CD1c-positive myeloid dendritic cell (primary cell): ENCODE measurements at regions not wholly inside any gene's neighbourhood (a gene's known extent, or its start where the extent isn't known, plus 50 kb on each side); places are given as distances from the start of the nearest gene placed in this dataset.
"Not testable (repeated sequence)": the region's sequence is repeated elsewhere in the genome, so short reads cannot be mapped to it uniquely, and the experiment has no call there.

Experiments used
- DNase-seq: peaks from one replicate; pipeline ENCODE4 v3.0.0-alpha.2; 2016; ENCODE audit errors: extremely low spot score

DNA sequence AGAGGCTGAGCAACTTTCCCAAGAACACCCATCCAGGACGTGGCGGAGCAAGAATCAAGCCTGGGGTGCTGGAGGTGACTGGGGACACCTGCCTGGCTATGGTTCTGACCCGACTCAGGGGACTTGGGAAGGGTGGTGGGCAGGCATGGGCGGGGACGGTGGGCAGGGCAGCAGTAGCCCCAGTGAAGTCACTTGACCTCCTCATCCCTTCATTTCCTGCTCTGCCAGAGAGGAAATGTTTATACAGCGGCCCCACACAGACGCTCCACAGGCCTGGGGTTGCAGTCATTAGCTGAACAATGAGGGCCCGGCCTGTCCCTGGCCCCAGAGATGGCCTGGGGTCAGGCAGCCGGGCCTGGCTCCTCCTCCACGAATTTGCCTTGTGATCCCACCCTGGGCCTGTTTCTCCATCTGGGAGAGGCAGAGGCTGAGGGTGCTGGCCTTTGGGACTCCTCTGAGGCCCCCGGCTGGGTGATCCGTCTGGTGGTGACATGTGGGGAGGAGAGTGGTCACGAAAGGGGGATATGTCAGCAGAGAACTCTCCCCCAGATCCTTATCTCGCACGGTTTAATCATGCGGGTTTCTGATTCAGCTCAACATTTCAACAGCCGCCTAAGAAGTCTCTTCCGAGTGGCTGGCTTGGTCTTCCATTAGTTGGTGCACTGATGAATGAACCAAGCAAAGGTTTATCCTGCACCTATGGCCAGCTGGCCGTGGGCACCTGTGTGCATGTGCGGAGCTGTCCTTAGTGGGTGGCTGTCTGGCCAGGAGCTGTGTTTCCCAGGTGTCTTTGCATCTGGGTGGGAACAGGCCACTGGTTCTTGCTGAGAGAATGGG is 175.9 kb downstream of the IRF8 start:
- no peak for DNase-seq

DNA sequence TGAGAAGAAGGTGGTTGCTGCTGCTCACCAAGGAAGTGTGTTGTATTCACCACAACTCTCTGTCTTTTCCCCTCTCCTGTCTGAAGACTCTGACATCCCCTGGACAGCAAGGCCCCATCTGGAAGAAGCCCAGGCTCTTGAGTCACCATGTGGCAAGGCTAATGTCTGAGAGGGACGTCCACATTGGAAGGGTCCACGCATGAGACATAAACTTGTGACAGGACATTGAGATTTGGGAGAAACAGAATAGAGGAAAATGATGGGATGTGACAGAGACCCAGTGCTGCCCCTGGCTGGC is 176.5 kb downstream of the IRF8 start:
- DNase-seq = no peak

DNA sequence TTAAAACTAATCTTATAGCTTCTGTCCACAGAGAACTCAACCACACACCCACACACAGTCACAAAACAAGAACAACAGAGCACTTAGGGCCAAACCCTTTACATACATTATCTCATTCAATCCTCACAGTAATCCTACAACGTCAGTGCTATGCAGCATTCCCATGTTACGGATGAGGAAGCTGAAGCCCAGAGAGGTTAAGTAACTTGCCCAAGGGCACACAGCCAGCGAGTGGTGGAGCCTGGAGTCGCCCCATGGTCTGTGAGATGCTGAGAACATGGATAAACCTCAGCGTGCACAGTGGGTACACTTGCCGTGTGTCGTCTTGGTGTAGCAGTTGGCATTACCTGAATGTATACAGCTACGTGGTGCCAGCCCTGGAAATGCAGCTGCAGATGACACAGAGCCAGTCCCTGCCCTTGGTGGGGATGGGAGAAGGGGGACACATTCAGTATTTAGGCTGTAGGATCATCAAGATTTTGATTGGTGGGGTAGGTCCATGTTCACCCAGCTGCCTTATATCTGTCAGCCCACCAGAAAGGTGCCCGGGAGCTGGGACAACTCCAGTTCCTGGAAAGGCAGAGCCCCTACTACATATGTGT is 177.0 kb downstream of the IRF8 start:
- DNase-seq = no peak

DNA sequence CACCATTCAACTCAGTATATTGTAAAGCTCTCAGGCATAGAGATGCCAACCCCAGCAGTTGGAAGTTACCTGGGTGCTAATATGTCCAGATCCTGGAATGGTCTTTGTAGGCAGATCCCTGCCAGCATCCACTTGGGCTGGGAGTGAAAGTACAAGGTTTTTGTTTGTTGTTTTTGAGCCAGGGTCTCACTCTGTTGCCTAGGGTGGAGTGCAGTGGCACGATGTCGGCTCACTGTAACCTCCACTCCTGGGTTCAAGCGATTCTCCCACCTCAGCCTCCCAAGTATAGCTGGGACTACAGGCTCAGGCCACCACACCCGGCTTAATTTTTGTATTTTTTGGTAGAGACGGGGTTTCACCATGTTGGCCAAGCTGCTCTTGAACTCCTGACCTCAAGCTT is 177.6 kb downstream of the IRF8 start:
- no peak for DNase-seq

DNA sequence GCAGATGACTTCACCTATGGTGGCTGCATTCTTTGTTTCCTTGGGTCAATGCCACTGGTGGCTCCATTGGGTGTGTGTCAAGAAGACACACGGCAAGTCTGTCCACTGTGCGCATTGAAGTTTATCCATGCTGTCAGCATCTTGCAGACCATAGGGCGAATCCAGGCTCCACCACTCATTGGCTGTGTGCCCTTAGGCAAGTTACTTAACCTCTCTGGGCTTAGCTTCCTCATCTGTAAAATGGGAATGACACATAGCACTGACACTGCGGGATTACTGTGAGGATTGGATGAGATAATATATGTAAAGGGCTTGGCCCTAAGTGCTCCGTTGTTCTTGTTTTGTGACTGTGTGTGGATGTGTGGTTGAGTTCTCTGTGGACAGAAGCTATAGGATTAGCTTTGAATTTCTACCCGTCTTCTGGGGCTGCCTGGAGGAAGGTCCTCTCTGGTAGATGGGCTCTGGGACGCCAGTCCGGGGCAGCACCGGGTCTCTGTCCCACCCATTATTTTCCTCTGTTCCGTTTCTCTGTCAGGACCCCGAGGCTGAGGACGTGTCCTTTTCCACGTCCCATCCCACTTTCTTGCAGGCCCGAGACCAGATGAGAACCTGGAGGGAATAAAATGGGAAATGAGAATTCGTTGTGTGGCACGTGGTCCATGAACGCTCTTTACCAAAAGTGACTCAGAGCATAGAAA is 178.4 kb downstream of the IRF8 start:
- no peak for DNase-seq

DNA sequence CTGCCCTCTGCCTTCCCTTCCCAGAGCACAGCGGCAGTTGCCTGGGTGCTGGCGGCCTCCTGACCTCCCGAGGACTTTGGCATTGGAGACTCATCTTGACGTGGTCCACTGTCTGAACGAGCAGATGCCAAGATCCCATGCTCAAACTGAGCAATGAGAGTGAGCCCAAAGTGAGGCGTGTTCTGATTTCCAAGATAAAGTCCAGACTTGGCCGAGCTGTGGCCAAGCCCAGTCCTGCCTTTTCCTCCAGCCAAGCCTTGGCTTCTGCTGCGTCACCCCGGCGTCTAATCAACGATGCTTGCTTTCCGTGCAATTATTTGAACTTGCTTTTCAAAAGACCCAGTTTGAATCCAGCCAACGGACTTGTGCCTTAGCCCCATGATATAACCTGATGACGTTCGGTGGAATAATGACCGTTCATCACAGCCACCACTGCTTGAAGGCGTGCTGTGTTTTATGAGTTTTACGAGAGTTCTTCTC is 179.2 kb downstream of the IRF8 start:
- DNase-seq = no peak

DNA sequence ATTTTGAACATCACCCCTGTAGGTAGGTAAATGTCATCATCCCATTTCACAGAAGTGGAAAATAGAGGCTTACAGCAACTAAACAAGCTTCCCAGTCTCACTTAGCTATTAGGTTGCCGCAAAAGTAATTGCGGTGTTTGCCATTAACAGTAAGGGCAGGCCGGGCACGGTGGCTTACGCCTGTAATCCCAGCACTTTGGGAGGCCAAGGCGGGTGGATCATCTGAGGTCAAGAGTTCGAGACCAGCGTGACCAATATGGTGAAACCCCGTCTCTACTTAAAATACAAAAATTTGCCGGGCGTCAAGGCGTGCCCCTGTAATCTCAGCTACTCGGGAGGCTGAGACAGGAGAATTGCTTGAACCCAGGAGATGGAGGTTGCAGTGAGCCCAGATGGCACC is 179.7 kb downstream of the IRF8 start:
- not testable (repeated sequence) for DNase-seq

DNA sequence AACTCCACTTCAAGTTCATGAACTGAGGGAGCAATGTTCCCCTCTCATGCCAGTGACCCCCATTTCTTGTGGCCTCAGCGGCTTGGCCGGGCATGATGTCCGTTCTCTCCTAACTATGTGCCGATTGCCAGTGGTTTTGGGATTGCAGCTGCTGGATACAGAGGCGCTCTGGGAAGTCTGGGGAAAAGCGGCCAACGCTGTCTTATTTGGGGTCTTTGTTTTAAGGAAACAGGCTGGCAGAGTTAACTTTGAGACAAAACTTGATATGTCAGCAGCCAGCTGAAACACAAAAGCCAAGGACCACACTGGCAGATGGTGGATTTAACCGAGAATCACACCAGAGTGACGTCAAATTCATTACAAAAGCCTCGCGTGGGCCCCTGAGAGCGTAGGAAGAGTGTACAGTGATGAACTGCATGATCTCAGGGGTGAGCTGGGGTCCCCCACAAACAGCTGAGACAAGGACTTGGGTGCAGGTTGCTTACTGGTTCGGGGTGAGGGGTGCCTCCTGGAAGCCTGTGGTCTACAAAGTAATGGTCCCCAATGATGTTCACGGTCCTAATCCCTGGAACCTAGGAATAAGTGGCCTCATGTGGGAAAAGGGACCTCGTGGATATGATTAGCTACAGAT is 180.4 kb downstream of the IRF8 start:
- DNase-seq = no peak

DNA sequence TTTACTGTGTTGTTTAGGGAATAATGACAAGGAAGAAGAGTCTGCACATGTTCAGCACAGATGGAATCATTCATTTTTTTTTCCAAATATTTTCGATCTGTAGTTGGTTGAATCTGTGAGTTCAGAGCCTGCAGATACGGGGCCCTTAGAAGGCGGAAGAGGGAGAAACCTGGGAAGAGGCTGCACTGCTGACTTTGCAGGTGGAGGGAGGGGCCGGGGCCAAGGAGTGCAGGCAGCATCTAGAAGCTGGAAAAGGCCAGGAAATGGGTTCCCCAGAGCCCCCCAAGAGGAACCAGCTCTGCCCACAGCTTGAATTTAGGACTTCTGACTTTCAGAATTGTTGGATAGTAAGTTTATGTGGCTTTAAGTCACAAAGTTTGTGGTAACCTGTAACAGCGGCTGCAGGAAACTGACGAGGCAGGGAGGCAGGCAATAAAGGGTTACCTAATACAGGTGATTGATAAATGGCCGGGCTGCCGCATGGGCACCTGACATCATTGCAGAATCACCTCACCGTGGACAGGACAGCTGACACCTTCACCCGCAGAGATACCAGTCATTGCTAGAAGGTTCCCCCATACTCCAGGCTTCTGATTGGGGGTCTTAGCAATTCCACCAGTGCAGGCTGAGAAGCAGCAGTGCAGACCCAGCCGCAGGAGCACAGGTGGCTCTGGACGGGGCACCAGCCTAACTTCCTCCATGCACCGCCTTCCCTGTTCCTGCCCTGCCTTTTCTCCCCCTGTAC is 181.3 kb downstream of the IRF8 start:
- no peak for DNase-seq

DNA sequence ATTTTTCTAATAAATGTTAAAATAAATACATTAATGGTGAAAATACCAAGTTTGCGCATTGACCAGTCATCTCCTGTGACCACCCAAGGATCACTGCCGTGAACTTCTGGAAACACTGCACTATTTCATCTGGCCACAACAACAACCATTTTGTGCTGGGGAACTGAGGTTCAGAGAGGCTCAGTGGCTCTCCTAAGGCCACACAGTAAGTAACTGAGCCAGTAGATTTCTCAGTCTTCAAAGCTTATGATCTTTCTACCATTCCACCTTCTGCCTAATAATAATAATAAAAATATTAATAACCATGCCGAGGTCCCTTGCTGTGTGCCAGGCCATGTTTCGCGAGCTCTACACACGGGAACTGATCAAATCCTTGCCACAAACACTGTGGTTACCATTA is 182.0 kb downstream of the IRF8 start:
- DNase-seq = no peak

DNA sequence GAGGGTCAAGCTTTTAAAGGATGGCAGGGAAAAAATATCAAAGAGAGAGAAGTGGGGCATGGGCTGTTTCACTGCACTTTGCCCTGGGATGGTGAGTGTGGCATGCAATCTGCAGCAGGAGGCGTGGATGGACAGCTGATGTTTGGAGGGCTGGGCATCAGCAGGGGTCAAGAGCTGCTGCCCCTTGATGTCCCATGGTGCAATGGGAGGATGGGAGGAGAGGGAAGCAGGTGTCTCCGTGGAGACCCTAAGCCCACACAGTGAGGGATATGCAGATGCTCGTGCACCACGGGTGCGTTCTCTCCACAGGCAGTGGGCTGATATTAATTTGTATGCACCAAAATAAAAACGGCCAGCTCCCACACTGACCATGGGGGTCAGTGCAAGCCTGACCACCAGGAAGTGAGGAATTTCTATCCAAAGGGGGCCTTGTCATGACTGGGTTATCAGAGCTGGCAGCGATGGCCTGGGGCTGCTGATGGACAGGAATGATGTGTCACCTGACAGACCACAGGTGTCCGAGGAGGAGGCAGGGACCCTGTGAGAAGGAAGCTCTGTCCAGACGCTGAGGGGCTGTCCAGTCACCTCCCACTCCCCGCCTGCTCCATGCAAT is 183.6 kb downstream of the IRF8 start:
- no peak for DNase-seq

DNA sequence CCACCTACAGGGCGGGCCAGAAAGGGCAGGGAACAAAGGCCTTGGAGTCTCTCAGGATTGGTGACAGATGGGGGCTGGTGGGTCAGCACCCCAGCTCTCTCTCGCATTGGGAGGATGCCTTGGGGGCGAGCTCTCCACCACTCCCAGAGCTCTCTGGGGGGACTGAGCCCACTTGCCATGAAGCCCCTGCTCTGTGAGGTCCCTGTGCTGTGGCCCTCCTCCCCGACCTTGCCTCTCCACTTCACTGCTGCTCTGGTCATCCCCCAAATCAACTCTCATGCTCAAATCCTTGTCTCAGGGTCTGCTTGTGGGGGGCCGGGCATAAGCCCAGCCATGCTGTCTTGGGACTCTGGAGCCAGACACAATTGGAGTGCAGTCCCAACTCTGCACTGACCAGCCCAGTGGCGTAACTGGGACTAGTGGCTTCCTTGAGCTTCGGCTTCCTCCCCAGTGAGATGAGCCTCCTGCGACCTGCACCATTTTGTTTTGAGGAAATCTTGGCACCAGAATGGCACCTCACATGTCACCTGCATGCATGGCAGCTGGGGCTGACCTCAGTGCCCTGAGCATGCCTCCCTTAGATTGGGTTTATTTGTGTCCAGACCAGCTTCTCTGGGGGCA is 184.5 kb downstream of the IRF8 start:
- no peak for DNase-seq

DNA sequence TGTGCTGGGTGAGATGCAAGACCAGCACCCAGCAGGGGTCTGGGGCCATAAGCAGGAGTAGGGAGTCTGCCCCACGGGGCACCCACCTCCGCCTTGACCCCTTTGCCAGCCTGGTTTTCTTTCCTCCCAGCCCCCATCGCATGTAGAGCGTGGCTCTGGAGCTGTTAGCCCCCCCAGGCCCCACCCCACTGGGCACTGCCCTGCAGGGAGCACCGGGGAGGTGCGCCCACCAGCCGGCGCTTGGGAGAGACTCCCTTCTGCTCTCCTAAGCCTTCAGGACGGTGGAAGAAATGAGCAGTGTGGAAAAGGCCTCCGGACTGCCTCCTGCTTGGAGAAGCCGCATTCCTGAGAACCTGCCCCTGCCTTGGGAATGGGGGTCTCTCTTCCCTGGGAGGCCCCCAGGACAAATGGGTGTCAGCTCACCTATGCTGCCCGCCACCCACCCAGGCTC is 186.2 kb downstream of the IRF8 start:
- no peak for DNase-seq

DNA sequence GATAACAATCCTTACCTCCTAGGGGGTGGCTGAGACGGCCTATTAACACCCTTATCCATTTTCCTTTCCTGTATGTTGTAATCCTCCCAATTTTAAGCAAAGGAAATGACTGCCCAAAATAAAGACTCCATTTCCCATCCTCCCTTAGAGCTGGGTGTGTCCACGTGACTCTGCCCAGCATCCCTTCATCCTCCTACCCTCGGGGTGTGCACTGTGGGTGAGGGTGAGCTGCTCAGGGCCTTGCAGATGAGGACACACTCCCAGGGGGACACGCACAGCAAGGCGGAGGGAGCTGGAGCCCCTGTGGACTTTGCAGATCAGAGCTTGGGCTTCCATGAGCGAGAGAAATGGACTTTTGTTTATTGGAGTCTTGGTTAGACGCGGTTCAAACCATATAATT is 186.8 kb downstream of the IRF8 start:
- DNase-seq = no peak

DNA sequence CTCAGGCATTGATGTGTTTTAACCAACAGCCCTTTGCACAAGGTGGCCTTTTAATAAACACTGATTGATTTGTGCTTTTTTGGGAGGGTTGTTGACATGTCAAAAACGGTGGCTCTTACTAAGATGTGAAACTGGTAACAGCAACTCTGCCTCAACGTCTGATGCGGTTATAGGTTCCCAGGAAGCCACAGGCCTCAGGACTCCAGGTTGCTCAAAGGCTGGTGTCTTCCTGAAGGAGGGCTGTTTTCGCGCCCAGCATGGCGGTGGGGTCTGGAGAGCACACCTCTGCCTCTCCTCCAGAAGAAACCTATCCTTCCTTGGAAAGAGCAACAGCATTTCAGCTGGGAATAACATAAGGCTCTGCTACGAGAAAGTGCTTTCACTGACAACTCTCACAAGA is 187.5 kb downstream of the IRF8 start:
- DNase-seq = no peak

DNA sequence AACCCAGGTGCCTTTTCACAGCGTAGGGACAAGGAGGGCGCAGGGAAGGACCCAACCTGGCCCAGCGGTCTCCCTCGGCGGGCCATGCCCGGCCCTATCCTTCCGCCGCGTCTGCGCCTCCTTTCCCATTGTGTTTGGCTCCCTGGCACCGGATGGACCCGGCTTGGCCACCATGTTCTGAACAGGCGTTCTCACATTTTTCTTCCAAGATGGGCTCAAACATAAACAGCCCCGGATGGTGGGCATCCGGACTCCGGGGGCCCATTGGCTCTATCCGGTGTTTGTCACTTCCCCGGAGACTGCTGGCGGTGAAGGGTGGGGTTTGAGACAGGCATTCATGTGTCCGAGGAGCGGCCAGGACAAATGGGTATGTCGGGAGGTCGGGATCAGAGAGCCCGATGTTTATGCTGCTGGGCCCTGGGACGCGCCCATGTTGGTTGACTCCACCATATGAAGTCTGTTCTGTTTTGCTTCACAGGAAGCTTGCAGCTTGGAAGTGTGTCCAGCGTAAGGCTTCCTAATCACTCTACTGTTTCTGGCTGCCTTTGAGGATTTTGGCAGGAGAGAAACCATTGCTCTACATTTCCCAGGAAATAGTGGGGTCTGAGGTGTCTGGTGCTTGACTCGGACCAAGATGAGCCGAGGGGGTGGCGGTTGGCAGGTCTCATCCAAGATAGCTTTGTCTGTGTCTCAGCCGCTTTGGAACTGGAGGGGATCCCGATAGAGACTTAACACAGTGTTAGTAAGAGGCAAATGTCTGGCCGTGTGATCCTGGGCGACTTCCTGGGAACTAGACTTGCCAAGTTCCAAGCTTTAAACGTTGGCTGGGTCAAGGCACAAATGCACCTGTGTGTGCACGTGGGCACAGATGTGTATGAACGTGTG is 188.3 kb downstream of the IRF8 start:
- DNase-seq = no peak

DNA sequence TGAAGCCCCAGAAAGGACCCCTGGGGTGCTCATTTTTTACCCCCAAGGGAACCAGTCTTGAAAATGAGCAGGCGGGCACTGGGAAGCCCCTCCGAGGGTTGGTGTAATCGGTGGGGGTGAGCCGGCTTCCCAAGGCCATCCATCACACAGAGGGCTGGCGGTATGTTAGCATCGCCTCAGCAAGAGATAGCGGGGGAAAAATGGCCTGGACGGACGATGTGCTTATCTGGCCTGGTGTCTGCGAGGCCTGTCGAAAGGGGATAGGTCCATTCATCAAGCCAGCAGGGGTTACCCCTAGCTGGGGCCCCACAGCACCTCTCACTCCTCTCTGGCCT is 188.9 kb downstream of the IRF8 start:
- no peak for DNase-seq

DNA sequence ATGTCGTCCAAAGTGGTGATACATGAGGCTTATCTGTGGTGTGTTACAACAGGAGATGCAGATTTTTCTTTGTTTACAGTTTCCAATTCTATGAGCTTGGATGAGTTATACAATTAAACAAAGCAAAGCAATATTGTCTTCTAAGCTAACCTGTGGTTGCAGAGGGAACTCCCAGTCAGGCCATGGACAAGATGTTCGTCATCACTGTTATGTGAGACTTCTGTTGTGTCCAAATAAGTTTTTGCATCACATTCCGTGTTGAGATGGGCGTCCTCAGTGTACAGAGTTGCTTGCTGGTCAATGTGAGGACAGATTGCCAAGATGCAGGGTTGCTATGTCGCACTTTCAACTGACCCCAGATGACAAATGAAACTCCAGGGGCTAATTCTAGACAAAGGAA is 189.3 kb downstream of the IRF8 start:
- no peak for DNase-seq

DNA sequence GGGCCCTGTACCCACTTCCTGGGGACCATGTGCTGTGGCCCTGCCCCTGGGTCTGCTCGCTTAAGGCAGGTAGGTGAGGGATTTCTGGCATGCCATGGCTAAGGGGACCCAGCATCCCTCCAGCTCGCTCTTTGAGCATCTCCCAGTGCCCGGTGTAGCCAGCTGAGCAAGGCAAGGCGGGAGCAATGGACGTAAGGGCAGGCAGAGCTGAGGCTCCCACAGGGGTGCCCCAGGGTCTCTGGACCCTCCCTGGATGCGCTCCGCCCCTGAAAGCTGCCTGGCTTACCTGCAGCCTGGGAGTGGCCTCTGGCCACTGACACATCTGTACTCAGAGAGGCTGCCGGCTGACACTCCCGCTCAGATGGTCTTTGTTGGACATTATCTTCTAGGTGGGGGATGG is 189.9 kb downstream of the IRF8 start:
- no peak for DNase-seq

DNA sequence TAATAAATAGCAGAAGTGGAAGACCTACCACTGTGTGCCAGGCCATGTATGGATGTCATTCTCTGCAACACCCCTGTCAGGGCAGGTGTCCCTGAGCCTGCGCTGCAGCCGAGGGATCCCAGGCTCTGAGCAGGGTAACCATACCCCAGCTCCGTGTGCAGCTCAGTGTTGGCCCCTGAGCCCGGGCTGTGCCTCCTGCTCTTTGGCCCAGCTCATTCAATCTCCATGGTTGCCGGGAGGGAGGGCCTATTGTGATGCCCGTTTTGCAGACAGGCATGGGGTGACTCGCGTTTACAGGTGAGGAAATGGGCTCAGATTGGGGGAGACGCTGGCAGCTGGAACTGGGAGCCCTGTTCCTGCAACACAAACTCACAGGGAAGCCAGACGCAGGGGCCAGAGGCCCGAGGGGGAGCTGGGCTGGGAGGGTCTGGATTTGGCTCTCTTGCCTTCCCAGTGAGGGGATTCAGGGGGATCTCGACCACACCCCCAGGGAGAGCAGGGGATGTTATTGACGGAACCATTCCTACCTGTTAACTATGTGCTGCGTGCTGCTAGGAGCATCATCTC is 190.5 kb downstream of the IRF8 start:
- no peak for DNase-seq
